Smooth muscle cell of the brain vasculature (primary cell): ENCODE measurements at regions not wholly inside any gene's neighbourhood (a gene's known extent, or its start where the extent isn't known, plus 50 kb on each side); places are given as distances from the start of the nearest gene placed in this dataset.

Source experiments
- DNase-seq: peaks from one replicate; pipeline ENCODE4 v3.0.0-alpha.2; 2012; ENCODE audit warnings: low read depth, low spot score

DNA sequence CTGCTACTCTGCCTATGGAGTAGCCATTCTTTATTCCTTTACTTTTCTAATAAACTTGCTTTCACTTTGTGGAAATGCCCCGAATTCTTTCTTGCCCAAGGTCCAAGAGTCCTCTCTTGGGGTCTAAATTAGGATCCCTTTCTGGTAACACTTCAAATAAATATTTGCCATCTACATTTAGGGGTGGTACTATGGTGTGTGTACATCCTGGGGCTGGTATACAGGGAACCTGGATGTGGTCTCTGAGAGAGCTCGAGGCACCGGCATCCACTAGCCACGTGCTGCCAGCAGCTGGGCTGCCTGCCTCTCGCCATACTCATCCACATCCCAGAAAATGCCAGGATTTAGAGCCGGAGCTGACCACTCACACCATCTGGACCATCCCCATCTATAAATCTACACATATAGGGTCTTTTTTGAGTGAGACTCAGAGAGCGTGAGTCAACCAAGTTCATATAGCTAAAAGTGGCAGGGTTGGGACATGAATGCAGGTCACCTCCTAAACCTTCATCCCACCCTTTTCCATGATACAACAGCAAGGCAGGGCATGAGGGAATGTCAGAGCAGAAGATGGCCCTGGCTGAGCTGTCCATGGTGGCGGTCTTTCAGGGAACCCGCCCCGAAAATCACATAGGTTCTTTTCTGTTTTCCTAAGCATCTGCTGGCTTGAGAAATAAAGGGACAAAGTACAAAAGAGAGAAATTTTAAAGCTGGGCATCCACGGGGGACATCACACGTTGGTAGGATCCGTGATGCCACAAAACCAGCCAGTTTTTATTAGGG is 76.6 kb upstream of the F3 start:
- DNase-seq = no peak

DNA sequence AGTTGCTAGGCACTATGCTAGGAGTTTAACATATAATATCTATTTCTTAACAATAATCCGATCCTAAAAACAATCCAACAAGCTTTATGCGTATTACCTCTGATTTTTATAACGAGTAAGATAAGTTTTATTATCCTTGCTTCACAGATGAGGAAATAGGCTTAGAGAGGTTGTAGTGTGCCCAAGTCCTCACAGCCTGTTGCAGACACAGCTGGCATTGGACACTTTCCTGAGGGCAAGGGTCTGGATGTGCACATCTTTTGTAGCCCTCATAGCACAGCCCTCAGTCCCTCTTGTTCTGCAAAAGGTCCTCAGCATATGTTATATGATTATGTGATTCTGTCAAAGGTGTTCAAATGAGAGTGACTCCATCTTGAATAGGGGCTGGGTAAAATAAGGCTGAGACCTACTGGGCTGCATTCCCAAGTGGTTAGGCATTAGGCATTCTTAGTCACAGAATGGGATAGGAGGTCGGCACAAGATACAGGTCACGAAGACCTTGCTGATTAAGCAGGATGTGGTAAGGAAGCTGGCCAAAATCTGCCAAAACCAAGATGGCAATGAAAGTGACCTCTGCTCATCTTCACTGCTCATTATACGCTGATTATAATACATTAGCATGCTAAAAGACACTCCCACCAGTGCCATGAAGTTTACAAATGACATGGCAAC is 75.7 kb upstream of the F3 start:
- DNase-seq = no peak

DNA sequence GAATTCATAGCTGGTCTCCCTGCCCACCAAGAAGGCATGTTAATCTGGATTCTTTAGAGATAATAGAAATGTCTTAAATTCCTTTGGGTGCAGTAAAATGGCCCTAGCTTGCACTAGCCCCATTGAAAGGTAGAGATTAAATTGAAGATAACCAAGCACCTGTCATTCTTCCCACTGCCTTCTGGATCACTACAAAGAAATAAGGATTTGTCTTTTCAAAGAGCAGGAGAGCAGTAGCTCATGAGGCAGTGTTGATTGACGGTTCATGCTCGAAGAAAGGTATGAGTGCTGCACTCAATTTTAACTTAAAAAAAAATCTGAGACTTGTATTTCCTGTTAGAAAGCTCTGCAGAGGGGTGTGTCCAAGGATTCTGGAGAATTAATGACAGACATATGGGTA is 74.9 kb upstream of the F3 start:
- no peak for DNase-seq

DNA sequence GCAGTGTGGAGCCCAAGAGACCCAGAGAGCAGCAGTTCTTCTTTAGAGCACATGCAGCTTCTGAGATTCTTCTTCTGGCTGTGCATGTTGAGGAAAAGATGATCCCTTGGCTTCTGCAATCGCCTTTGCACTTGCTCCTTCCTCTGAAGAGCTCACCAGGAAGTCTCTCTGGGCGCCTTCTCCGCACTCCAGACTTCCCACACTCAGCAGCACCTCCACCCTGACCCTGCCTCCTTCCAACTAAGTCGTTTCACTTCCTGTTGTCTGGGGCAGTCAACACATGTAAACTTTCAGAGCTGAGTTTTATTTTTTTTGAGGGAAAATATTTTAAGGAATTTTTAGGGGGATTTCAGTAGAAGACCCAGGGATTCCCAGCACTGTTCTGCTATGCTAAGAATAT is 73.4 kb upstream of the F3 start:
- DNase-seq = no peak

DNA sequence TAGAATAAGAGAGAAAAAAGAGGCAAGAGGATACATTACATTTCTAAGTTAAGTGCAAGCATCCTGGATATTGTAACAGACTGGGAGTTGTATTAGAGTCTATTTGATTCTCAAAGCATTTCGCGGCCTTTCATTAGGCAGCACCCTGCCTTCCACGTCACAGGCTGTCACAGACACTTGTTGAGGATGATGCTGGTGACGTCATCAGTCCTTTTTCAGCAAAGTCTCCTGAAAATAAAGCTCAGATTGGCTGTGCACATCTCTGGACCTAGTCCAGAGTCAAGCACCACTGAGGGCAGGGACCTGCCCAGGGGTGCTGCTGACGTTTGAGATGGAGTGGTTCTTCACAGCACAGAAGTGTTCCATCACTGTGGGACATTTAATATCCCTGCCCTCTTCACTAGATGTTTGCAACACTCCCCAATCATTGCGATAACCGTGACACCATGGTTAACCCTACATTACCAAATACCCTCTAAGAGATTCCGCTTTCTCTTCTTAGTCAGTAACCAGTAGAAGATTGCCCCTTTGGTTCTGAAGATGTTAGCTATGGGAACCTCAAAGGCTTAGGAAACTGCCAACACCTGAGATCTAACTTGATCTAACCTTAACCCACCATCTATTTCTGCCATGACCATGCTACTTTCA is 72.7 kb upstream of the F3 start:
- no peak for DNase-seq

DNA sequence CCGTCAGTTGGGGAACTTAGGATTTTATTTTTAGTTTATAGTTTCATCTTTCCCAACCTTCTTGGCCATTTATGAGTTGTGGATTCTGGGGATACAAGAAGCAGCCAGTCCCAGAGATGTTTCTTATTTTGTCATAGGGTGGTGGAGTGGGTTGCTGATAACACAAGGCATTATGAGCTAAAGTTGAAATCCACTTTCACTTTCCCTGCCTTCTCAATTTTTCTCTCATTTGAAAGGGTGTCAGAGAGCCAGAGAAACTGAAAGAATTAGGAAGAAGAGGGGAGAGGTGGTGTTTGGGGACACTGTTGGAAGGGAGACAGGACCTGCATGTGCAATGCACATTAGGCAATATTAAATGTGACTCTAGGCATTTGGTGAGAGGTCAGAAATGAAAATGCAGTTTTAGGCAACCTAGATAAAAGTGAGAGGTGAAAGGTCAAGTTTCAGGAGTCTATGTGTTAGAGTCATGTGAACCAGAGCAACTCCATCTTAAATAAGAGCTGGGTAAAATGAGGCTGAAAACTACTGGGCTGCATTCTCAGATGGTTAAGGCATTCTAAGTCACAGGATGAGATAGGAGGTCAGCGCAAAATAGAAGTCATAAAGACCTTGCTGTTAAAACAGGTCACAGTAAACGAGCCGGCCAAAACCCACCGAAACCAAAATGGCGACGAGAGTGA is 71.1 kb upstream of the F3 start:
- no peak for DNase-seq

DNA sequence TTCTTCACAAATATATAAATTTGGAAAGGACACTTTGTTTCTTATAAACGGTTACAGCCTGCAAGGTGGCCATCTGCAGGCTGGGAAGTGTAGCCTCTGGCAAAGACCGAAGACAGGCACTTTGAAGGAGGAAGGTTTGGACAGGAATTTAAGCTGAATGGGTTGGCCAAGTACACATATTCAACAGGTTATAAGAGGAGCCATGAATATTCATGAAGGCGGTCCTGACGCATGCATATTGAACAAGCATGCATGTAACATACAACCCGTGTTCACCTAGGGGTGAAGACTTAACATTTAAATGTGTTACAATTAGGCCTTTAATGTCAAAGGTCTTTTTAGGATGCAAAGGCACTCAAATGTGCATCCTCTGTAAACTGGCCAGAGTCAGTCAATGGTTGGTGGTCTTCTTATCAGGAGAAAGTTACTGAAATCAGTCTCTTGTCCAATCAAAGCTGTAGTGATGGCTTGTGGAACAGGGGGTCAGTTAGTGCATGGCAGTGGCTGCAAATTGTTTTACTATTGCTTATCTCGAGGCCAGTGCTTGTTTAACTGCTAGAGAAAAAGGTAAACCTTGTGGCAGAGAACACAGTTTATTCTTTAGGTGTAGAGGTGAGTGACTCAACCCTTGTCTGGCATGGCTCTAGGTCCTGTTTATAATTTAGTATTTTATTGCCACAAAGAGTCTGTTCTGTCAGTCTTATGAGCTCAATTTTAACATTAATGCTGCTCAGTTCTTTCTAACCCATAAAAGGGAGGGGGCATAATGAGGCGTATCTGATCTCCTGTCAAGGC is 70.3 kb upstream of the F3 start:
- no peak for DNase-seq

DNA sequence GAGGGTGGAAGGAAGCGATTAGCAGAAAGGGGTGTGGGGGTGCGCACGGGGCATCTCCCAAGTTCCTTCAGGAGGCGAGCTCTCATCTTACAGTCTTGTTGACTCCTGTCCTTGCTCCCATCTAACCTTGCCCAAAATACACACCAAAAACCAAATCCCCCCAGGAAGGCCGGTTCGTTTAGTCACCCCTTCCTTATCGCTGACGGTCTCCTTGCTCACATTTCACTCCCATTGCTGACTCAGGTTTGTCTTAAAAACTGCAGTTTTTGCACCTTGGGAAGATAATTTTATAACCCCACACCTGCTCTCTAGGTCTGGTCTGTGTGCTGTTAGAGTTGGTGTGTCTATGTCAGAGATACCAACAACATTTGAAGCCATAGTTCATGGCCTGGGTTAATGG is 68.1 kb upstream of the F3 start:
- no peak for DNase-seq

DNA sequence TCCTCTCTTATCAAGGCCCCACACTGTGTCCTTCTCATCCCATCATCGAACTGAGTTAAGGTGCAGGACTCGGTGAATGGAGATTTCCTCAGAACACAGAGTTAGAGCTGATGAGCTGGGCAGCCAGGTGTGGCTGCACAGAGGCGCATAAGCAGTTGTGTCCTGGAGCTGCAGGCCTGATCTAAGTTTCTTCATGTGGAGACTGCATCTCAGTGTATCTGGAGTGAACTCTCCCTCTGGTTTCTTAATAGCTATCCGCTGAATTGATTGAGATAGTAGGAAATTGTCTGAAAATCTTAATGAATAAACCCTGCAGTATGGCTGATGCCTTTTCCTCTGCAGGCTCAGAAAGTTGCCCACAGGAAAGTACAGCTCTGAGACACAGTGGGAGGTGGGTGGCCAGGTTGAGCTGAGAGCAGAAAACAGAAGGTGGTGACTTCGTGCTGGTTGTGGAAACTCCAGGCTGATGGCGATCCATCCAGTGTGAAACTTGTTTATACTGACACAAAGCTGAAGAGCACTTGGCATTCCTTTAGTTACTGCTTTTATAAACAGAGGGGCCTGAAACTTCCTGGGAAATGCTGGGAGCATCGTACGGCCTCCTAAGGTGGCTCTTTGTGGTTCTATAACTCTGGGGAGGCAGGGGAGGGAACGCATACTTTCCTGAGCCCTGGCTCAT is 67.4 kb upstream of the F3 start:
- DNase-seq = no peak

DNA sequence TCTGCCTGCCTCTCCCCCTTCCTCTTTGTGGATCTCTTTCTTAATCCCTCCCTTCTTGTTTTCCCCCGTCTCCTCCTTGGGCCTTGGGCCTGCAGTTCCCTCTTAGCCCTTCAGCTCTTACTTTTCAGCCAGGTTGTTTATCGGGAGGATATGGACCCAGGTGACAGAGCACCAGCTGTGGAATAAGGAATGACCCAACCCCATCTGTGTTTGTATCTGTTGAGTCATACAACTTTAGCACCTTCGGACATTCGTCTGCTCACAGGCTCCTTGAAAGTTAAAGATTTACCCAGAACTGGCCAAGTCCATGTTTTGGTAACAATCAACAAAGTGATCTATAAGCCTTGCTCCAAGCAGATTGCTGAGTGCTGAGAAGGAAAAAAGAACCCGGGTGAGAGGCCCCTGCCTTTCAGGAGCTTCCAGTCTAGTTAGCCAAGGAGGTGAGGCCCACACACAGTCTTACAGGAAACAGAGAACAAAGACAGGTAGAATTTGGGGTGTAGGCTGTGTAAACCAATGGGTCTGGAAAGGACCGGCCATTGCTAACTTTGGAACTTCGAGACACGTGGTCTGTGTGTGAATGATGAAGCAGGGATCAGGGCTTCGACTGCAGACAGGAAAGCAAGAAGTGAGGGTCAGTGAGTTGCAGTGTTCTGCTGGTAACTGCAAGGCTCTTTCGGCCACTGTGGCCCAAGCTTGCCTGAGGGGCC is 66.7 kb upstream of the F3 start:
- no peak for DNase-seq

DNA sequence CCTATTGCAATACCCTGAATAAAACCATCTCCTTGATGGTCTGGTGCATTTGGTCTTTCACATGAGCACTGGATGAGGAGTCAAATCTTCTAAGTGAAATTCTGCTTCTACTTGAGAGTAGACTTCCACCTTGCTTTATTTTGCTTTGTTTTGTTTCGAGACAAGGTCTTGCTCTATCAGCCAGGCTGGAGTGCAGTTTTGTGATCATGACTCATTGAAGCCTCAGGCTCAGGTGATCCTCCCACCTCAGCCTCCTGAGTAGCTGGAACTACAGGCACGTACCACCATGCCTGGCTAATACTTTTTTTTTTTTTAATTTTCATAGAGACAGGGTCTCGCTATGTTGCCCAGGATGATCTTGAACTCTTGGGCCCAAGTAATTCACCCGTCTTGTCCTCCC is 65.8 kb upstream of the F3 start:
- no peak for DNase-seq

DNA sequence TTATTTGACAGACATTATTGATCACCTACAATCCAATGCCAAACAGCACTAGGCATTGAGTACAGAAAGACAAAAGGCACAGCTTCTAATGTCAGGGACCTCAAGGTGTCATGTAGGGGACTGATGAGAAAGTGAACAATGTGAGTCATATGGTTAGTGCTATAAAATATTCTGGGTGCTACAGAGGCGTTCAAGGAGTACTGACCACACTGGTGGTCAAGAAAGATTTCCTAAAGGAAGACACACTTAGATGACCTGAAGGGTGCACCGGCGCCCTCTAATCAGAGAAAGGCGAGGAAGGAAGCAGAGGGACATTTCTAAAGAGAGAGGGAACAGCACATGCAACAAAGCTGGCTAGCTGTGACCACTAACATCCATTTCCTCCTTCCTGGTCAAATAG is 64.9 kb upstream of the F3 start:
- DNase-seq = no peak

DNA sequence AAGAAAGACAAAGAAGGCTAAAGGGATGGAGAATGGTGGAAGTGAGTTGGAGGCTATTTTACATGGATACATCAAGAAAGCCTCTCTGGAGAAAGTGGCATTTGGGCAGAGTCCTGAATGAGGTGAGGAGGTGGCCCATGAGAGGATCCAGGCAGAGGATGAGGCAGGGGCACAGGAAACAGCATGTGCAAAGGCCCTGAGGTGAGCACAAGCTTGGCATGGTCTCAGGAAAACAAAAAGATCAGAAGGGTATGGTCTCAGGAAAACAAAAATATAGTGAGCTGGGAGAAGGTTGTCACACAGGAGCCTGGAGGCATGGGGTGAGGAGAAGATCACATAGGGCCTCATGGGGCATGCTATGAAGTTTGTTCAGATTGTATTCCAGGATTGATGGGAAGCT is 62.1 kb upstream of the F3 start:
- no peak for DNase-seq

DNA sequence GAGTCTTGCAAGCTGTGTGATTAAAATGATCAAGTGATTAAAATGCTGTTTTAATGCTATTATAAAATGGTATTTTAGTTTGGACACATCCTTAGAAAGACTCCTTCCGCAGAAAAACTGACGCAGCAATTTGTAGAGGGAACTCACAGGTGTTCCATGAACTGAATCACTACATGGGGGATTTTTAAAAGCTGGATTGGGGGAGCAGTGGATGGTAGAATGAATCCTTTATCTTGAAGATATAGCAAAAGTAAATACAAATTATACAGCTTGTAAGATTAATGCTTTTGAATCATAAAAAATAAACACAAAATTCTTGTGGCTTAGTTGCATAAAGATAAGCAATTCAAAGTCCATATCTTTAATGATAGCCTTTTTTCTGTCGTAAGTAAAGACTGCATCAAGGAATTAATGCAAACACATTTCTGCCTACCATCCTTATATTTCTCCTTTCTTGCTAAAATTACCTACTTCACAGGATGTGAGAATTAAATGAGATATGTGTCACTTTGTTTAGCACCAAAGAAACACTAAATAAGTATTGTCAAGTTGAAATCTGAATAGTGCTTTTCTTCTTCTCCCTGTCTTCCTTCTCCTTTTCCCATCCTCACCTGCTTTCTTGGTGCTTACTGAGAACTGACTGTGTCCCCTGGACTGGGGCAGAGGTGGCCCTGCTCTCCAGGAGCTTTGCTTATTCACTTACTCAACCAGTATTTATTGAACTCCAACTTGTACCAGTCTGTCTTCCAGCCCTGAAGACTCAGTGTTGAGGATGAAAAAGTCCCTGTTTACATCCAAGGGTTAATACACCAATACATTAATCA is 61.5 kb upstream of the F3 start:
- no peak for DNase-seq

DNA sequence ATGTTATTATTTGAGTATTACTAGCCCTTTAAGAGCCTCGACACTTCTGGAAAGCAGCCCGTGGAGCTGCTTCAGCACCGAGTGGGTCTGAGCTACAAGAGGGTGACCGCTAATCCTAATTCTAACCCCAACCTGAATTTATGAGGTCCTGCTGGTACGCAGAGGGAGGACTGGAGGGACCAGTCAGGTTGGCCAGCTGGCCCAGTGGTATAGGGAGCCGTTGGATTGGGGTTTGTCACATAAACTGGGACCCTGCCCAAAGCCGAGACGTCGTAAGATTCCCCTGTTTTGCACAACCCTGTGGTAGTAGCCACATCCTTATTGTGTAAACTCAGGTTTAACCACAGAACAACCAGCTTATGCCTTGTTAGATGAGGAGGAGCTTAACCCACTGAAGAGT is 60.8 kb upstream of the F3 start:
- no peak for DNase-seq

DNA sequence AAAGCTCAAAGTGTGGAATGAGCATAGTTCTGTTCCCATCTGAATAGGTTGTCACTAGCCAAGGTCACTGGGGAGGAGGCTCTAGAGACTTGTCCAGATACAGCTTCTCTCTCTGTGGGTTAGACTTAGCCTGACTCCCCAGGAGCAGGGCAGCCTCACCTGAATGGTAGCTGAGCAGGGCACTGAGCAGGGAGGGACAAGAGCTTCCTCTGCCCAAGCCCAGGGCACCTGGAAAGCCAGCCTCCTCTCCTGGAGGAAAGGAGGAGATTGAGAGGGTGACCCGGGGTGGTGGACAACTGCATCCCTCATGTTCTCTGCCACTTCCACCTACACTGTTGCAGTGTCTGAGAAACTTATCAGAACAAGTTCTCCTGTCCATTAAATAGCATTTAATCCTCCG is 59.0 kb upstream of the F3 start:
- DNase-seq = no peak

DNA sequence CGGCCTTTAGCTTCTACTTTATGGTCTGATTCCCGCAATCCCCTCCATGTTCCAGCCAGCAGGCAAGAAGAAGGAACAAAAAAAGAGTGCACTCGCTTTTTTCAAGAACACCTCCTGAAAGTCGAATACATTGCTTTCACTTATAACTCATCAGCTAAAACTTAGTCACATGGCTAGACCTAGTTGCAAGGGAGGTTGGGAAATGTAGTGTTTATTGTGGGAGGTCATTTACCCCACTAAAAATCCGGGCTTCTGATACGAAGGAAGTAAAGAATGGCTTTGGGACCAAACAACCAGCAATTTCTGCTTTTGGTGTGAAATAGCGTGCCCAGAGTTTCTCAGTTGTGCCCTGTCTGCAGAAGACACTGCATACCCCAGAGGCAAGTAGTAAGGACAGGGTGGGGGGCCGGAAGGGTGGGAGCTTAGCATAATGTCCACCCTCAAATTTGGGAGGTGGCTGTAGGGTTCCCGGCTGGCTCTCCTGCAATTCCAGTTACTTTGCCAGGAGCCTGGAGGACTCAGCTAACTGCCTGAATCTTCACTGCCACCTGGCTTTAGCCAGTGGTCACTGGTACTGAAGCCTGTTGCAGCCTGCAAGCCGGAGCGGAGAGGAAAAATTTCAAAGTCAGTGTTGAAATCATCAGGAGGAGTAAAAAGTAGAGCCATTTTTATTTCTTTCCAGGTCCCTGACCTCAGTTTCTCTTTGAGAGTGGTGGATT is 57.7 kb upstream of the F3 start:
- DNase-seq = no peak

DNA sequence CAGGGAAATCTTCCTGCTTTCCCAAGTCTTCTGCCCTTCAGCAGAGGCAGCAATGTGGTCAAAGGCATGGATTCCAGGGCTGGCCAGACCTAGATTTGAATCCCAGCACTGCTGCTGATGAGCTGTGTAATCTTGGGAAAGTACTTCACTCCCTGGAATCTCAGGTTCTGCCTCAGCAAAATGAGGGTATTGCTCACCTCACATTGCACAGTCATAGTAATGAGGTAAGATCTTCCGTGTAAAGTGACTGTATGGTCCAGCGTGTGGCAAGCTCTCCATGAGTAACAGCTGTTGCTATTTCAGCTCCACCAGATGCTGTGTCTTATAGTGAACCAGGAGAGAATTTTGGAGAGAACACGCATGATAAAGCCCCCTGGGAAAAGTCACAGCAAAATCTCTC is 56.1 kb upstream of the F3 start:
- DNase-seq = no peak

DNA sequence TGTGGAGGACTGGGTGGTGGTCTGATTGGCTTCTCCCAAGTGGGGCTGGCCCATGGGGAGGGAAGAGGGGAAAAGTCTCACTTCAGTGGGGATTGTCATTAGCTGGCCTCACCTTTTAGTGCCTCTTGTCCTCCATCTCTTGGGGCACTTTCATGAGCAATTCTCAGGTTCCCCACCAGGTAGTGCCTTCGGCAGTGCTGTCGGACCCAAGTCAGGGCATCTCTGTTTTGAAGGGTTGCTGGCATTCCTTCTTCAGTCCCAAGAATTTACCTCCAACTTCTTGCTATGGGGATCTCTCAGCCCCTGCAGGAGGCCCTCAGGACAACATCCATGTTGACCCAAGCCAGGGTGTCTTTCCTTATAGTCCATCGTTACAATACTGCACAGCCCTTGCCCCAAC is 54.7 kb upstream of the F3 start:
- DNase-seq = no peak
